ENCODE measurements at regions not wholly inside any gene's neighbourhood (a gene's known extent, or its start where the extent isn't known, plus 50 kb on each side); places are given as distances from the start of the nearest gene placed in this dataset.

DNA sequence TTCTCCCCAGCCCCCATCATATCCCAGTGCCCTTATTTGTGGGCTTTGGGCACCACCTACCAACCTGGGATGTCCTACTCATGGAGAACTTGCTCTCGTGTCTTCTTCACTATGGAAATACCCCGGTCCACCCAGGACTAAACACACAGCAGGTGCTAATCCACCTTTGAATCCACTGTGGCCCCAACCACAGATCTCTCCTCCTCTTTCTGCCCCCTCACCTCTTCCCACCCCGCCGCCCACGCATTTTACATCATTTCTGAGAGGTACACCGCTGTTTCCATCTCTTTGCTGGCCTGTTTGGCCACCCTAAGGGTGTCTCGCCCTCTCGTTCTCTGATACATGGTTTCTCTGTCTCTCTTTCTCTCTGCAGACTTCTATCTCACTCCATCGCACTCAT, 82.5 kb upstream of the CTNNBL1 start:
- Histone ChIP-seq H3K27ac (ENCODE audit: low read length, poor library complexity, severe bottlenecking) (no peak overlapping the region), H3K9me3 (ENCODE audit: control insufficient read depth, low read length) (peaks cover 5% of the 10 kb centered on the region), H3K9ac (ENCODE audit: low read length) (no peak overlapping the region), H2BK120ac (ENCODE audit: low read depth, low read length) (no peak overlapping the region), H2BK15ac (ENCODE audit: low read depth, poor library complexity, severe bottlenecking) (no peak overlapping the region), H4K8ac (ENCODE audit: low read length) (no peak overlapping the region), H2BK5ac (ENCODE audit: low read depth, low read length, poor library complexity, severe bottlenecking) (no peak overlapping the region), H3K27me3 (ENCODE audit: control insufficient read depth in 1 of 2, insufficient read depth in 1 of 2, low read length in 2 of 2) (peaks cover 5 to 29% of the 10 kb centered on the region in 2 experiments), H3K36me3 (ENCODE audit: control insufficient read depth in 1 of 2, insufficient read depth in 2 of 2, low read depth in 1 of 2, low read length in 2 of 2) (no peaks in the 10 kb centered on the region), H3K23ac (ENCODE audit: low read length in 2 of 2) (no peak overlapping the region), H3K18ac (ENCODE audit: low read depth in 1 of 2, low read length in 2 of 2) (no peak overlapping the region), H3K14ac (ENCODE audit: low read length in 2 of 2) (no peak overlapping the region), H2BK12ac (ENCODE audit: low read length in 2 of 2) (no peak overlapping the region), H3K79me1 (replicated peaks; ENCODE audit: low read length, poor library complexity, severe bottlenecking) (no peaks in the 10 kb centered on the region), H3K4me1 (ENCODE audit: control insufficient read depth, insufficient read depth, low read depth, low read length) (no peaks in the 10 kb centered on the region), H4K91ac (ENCODE audit: low read length) (no peak overlapping the region), H2AK5ac (ENCODE audit: low read length, severe bottlenecking) (no peak overlapping the region), H3K4me2 (ENCODE audit: low read length, poor library complexity, severe bottlenecking) (no peak overlapping the region), H2AFZ (ENCODE audit: low read depth, low read length) (no peak overlapping the region), H3K4ac (ENCODE audit: low read depth in 1 of 2, low read length in 2 of 2) (no peak overlapping the region), H3K4me3 (ENCODE audit: insufficient read depth in 1 of 2, low read depth in 1 of 2, low read length in 2 of 2) (no peak overlapping the region)
- 78% methylated on average over 9 of the region's 9 CpGs for WGBS
- no peak for DNase-seq

DNA sequence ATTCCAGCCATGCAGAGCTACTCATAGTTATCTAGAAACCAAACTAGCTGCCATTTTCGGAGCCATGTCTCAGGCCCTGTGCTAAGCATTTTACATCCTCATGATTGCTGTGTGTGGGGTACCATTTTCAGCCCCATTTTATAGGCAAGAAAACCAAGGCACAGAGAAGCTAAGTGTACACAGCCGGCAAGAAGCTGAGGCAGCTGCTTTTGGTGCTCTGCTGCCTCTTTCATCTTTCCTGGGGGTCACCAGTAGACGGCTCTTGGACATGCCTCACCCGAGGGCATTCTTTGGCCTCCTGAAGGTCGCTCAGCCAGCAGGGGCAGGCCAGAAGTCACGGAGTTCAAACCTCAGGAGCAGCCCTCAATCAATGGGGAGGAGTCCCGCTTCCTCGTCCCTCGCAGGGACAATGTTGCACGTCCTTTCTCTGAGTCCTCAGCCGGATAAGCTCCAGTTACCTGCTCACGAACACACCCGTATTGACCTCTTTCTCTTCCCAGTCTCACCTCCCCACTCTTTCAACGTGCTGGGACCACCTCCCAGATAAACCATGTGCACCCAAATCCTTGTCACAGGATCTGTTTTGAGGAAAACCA, 82.6 kb upstream of the BLCAP start:
- no peak for DNase-seq
- no peak overlapping the region for H4K8ac ChIP-seq (ENCODE audit: low read length)
- H3K27ac ChIP-seq (ENCODE audit: low read length, poor library complexity, severe bottlenecking), result no peak overlapping the region
- H2BK120ac ChIP-seq (ENCODE audit: low read depth, low read length), result no peak overlapping the region
- no peak overlapping the region for H2BK12ac ChIP-seq (ENCODE audit: low read length in 2 of 2)
- no peaks in the 10 kb centered on the region for H3K36me3 ChIP-seq (ENCODE audit: control insufficient read depth in 1 of 2, insufficient read depth in 2 of 2, low read depth in 1 of 2, low read length in 2 of 2)
- no peak overlapping the region for H3K9ac ChIP-seq (ENCODE audit: low read length)
- H2BK5ac ChIP-seq (ENCODE audit: low read depth, low read length, poor library complexity, severe bottlenecking), result no peak overlapping the region
- peaks cover 3 to 34% of the 10 kb centered on the region in 2 experiments for H3K27me3 ChIP-seq (ENCODE audit: control insufficient read depth in 1 of 2, insufficient read depth in 1 of 2, low read length in 2 of 2)
- no peak overlapping the region for H3K14ac ChIP-seq (ENCODE audit: low read length in 2 of 2)
- no peak overlapping the region for H3K4me3 ChIP-seq (ENCODE audit: insufficient read depth in 1 of 2, low read depth in 1 of 2, low read length in 2 of 2)
- H3K9me3 ChIP-seq (ENCODE audit: control insufficient read depth, low read length), result peaks cover 5% of the 10 kb centered on the region
- no peak overlapping the region for H2BK15ac ChIP-seq (ENCODE audit: low read depth, poor library complexity, severe bottlenecking)
- no peaks in the 10 kb centered on the region for H3K79me1 ChIP-seq (replicated peaks; ENCODE audit: low read length, poor library complexity, severe bottlenecking)
- WGBS, result 67% methylated on average over 14 of the region's 14 CpGs
- no peak overlapping the region for H2AK5ac ChIP-seq (ENCODE audit: low read length, severe bottlenecking)
- no peak overlapping the region for H3K23ac ChIP-seq (ENCODE audit: low read length in 2 of 2)
- H3K18ac ChIP-seq (ENCODE audit: low read depth in 1 of 2, low read length in 2 of 2), result no peak overlapping the region
- no peak overlapping the region for H3K4ac ChIP-seq (ENCODE audit: low read depth in 1 of 2, low read length in 2 of 2)
- no peak overlapping the region for H4K91ac ChIP-seq (ENCODE audit: low read length)
- H3K4me1 ChIP-seq (ENCODE audit: control insufficient read depth, insufficient read depth, low read depth, low read length), result no peaks in the 10 kb centered on the region
- no peak overlapping the region for H2AFZ ChIP-seq (ENCODE audit: low read depth, low read length)
- H3K4me2 ChIP-seq (ENCODE audit: low read length, poor library complexity, severe bottlenecking), result no peak overlapping the region

DNA sequence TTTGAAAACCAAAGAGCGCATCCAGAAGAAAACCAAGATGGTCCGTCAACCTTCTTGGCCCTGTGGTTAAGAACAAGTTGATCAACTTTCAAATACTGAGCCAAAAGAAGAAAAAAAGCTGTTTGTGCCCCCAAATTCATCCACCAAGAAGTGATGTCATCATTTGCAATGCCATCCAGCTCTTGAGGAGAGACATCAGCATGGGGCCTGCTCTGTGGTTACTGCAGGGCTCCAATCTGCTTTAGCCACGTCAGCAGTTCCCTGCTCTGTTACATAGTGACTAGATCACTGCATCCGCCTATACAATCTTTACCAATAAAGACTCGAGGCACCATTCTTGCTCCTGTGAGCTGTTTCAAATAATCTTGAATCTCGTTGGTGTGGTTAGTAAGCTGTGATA, 75.0 kb upstream of the BLCAP start:
- Histone ChIP-seq H3K27me3 (ENCODE audit: control insufficient read depth in 1 of 2, insufficient read depth in 1 of 2, low read length in 2 of 2) (peaks cover 51 to 82% of the 10 kb centered on the region in 2 experiments), H3K27ac (ENCODE audit: low read length, poor library complexity, severe bottlenecking) (no peak overlapping the region), H4K91ac (ENCODE audit: low read length) (no peak overlapping the region), H4K8ac (ENCODE audit: low read length) (no peak overlapping the region), H3K4me1 (ENCODE audit: control insufficient read depth, insufficient read depth, low read depth, low read length) (no peaks in the 10 kb centered on the region), H2BK12ac (ENCODE audit: low read length in 2 of 2) (no peak overlapping the region), H3K4me2 (ENCODE audit: low read length, poor library complexity, severe bottlenecking) (no peak overlapping the region), H3K36me3 (ENCODE audit: control insufficient read depth in 1 of 2, insufficient read depth in 2 of 2, low read depth in 1 of 2, low read length in 2 of 2) (no peaks in the 10 kb centered on the region), H2BK5ac (ENCODE audit: low read depth, low read length, poor library complexity, severe bottlenecking) (no peak overlapping the region), H3K23ac (ENCODE audit: low read length in 2 of 2) (no peak overlapping the region), H3K4me3 (ENCODE audit: insufficient read depth in 1 of 2, low read depth in 1 of 2, low read length in 2 of 2) (no peak overlapping the region), H2BK15ac (ENCODE audit: low read depth, poor library complexity, severe bottlenecking) (no peak overlapping the region), H2AFZ (ENCODE audit: low read depth, low read length) (no peak overlapping the region), H3K4ac (ENCODE audit: low read depth in 1 of 2, low read length in 2 of 2) (no peak overlapping the region), H3K14ac (ENCODE audit: low read length in 2 of 2) (no peak overlapping the region), H2BK120ac (ENCODE audit: low read depth, low read length) (no peak overlapping the region), H3K9ac (ENCODE audit: low read length) (no peak overlapping the region), H2AK5ac (ENCODE audit: low read length, severe bottlenecking) (no peak overlapping the region), H3K9me3 (ENCODE audit: control insufficient read depth, low read length) (peaks cover 3% of the 10 kb centered on the region), H3K18ac (ENCODE audit: low read depth in 1 of 2, low read length in 2 of 2) (no peak overlapping the region), H3K79me1 (replicated peaks; ENCODE audit: low read length, poor library complexity, severe bottlenecking) (no peaks in the 10 kb centered on the region)
- DNase-seq, result no peak
- 65% methylated on average over 6 of the region's 6 CpGs for WGBS

DNA sequence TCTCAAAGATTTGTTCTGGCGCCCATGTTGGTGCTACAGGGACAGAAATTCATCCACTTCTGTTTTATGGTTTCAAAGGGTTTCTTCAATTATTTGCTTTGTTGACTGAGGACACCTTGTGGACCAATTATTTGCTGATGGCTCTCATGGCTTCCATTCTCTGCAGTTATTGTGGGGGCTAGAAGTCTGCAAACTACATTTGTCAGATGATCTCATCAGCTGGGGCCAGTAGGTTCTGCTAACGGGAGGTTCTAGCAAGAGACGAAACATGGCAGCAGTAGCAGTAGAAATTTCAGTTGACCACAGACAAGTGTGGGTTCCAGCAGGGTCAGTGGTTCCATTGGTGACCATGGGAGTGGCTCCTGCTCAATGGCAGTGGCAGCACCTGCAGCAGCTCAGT, 72.8 kb upstream of the BLCAP start:
- peaks cover 6% of the 10 kb centered on the region for H3K9me3 ChIP-seq (ENCODE audit: control insufficient read depth, low read length)
- no peak overlapping the region for H3K4me3 ChIP-seq (ENCODE audit: insufficient read depth in 1 of 2, low read depth in 1 of 2, low read length in 2 of 2)
- H2BK12ac ChIP-seq (ENCODE audit: low read length in 2 of 2), result no peak overlapping the region
- 54% methylated on average over 3 of the region's 3 CpGs for WGBS
- peaks cover 68 to 89% of the 10 kb centered on the region in 2 experiments for H3K27me3 ChIP-seq (ENCODE audit: control insufficient read depth in 1 of 2, insufficient read depth in 1 of 2, low read length in 2 of 2)
- H3K14ac ChIP-seq (ENCODE audit: low read length in 2 of 2), result no peak overlapping the region
- no peak overlapping the region for H2AFZ ChIP-seq (ENCODE audit: low read depth, low read length)
- H3K18ac ChIP-seq (ENCODE audit: low read depth in 1 of 2, low read length in 2 of 2), result no peak overlapping the region
- H4K91ac ChIP-seq (ENCODE audit: low read length), result no peak overlapping the region
- no peak for DNase-seq
- no peak overlapping the region for H3K27ac ChIP-seq (ENCODE audit: low read length, poor library complexity, severe bottlenecking)
- no peak overlapping the region for H2BK120ac ChIP-seq (ENCODE audit: low read depth, low read length)
- H2AK5ac ChIP-seq (ENCODE audit: low read length, severe bottlenecking), result no peak overlapping the region
- H2BK5ac ChIP-seq (ENCODE audit: low read depth, low read length, poor library complexity, severe bottlenecking), result no peak overlapping the region
- H3K23ac ChIP-seq (ENCODE audit: low read length in 2 of 2), result no peak overlapping the region
- no peaks in the 10 kb centered on the region for H3K4me1 ChIP-seq (ENCODE audit: control insufficient read depth, insufficient read depth, low read depth, low read length)
- no peak overlapping the region for H3K4me2 ChIP-seq (ENCODE audit: low read length, poor library complexity, severe bottlenecking)
- no peaks in the 10 kb centered on the region for H3K79me1 ChIP-seq (replicated peaks; ENCODE audit: low read length, poor library complexity, severe bottlenecking)
- no peak overlapping the region for H3K9ac ChIP-seq (ENCODE audit: low read length)
- no peaks in the 10 kb centered on the region for H3K36me3 ChIP-seq (ENCODE audit: control insufficient read depth in 1 of 2, insufficient read depth in 2 of 2, low read depth in 1 of 2, low read length in 2 of 2)
- H2BK15ac ChIP-seq (ENCODE audit: low read depth, poor library complexity, severe bottlenecking), result no peak overlapping the region
- no peak overlapping the region for H4K8ac ChIP-seq (ENCODE audit: low read length)
- H3K4ac ChIP-seq (ENCODE audit: low read depth in 1 of 2, low read length in 2 of 2), result no peak overlapping the region

Data from mesenchymal stem cell (in vitro differentiated cells and primary cell).